ENCODE measurements at regions not wholly inside any gene's neighbourhood (a gene's known extent, or its start where the extent isn't known, plus 50 kb on each side); places are given as distances from the start of the nearest gene placed in this dataset.
"Not testable (repeated sequence)": the region's sequence is repeated elsewhere in the genome, so short reads cannot be mapped to it uniquely, and the experiment has no call there.

- H3K36me3 Mint-ChIP-seq; H3K4me3 Mint-ChIP-seq; H3K27me3 Mint-ChIP-seq; H3K27ac Mint-ChIP-seq; H3K9me3 Mint-ChIP-seq; H3K4me1 Mint-ChIP-seq; ATAC-seq (replicated peaks); DNase-seq: not testable (repeated sequence)
Measured at GRCh38 chr10:117777222-117777621, 234.7 kb downstream of the EMX2 start.

GRCh38 chr10:117778241-117778640, 235.7 kb downstream of the EMX2 start:
- H3K4me3 Mint-ChIP-seq = no peak overlapping the region
- H3K27me3 Mint-ChIP-seq = peaks cover 5 to 8% of the 10 kb centered on the region in 2 donors
- no peaks in the 10 kb centered on the region for H3K4me1 Mint-ChIP-seq
- ATAC-seq (replicated peaks) (no peak), DNase-seq (no peak)
- H3K27ac Mint-ChIP-seq = no peak overlapping the region
- no peaks in the 10 kb centered on the region for H3K36me3 Mint-ChIP-seq
- peaks cover 5 to 6% of the 10 kb centered on the region in 2 donors for H3K9me3 Mint-ChIP-seq

GRCh38 chr10:117780411-117780810, 237.9 kb downstream of the EMX2 start:
- H3K4me3 Mint-ChIP-seq = no peak overlapping the region
- ATAC-seq (replicated peaks) = no peak
- H3K27ac Mint-ChIP-seq = no peak overlapping the region
- no peaks in the 10 kb centered on the region for H3K36me3 Mint-ChIP-seq
- H3K27me3 Mint-ChIP-seq = peaks cover 3 to 5% of the 10 kb centered on the region in 2 donors
- no peaks in the 10 kb centered on the region for H3K4me1 Mint-ChIP-seq
- H3K9me3 Mint-ChIP-seq = peaks cover 5 to 6% of the 10 kb centered on the region in 2 donors
- DNase-seq = no peak

- Mint-ChIP-seq H3K4me1 (no peaks in the 10 kb centered on the region), H3K27me3 (peaks cover 3 to 5% of the 10 kb centered on the region in 2 donors), H3K27ac (no peak overlapping the region), H3K9me3 (peaks cover 5 to 6% of the 10 kb centered on the region in 2 donors), H3K4me3 (no peak overlapping the region), H3K36me3 (no peaks in the 10 kb centered on the region)
- no peak for DNase-seq
- ATAC-seq (replicated peaks) = no peak
Measured at GRCh38 chr10:117781216-117781831, 238.8 kb downstream of the EMX2 start.

- Mint-ChIP-seq H3K27ac (no peak overlapping the region), H3K9me3 (peaks cover 5 to 6% of the 10 kb centered on the region in 2 donors), H3K4me1 (no peaks in the 10 kb centered on the region), H3K36me3 (no peaks in the 10 kb centered on the region), H3K27me3 (peaks cover 3 to 5% of the 10 kb centered on the region in 2 donors), H3K4me3 (no peak overlapping the region)
- DNase-seq (no peak), ATAC-seq (replicated peaks) (no peak)
Measured at GRCh38 chr10:117782276-117782675, 239.7 kb downstream of the EMX2 start.

GRCh38 chr10:117783698-117784395, 241.3 kb downstream of the EMX2 start:
- peaks cover 3 to 4% of the 10 kb centered on the region in 2 donors for H3K27me3 Mint-ChIP-seq
- H3K4me1 Mint-ChIP-seq = no peaks in the 10 kb centered on the region
- no peak overlapping the region for H3K27ac Mint-ChIP-seq
- H3K4me3 Mint-ChIP-seq = no peak overlapping the region
- no peaks in the 10 kb centered on the region for H3K36me3 Mint-ChIP-seq
- DNase-seq (no peak), ATAC-seq (replicated peaks) (no peak)
- peaks cover 3 to 5% of the 10 kb centered on the region in 2 donors for H3K9me3 Mint-ChIP-seq

- Mint-ChIP-seq H3K4me1 (no peaks in the 10 kb centered on the region), H3K27ac (no peak overlapping the region), H3K27me3 (peaks cover 3 to 5% of the 10 kb centered on the region in 2 donors), H3K4me3 (no peak overlapping the region), H3K9me3 (peaks cover 3 to 5% of the 10 kb centered on the region in 2 donors), H3K36me3 (no peaks in the 10 kb centered on the region)
- DNase-seq (no peak), ATAC-seq (replicated peaks) (no peak)
Measured at GRCh38 chr10:117784776-117785175, 242.2 kb downstream of the EMX2 start.

GRCh38 chr10:117788911-117789310, 246.4 kb downstream of the EMX2 start:
- H3K36me3 Mint-ChIP-seq = no peaks in the 10 kb centered on the region
- H3K27me3 Mint-ChIP-seq = peaks cover 0 to 5% of the 10 kb centered on the region in 2 donors
- H3K27ac Mint-ChIP-seq = no peak overlapping the region
- no peaks in the 10 kb centered on the region for H3K9me3 Mint-ChIP-seq
- ATAC-seq (replicated peaks) (no peak), DNase-seq (no peak)
- H3K4me1 Mint-ChIP-seq = no peaks in the 10 kb centered on the region
- no peak overlapping the region for H3K4me3 Mint-ChIP-seq

- no peaks in the 10 kb centered on the region for H3K36me3 Mint-ChIP-seq
- H3K4me1 Mint-ChIP-seq = no peaks in the 10 kb centered on the region
- no peak for DNase-seq
- no peak for ATAC-seq (replicated peaks)
- H3K9me3 Mint-ChIP-seq = no peaks in the 10 kb centered on the region
- H3K27me3 Mint-ChIP-seq = peaks cover 0 to 5% of the 10 kb centered on the region in 2 donors
- H3K4me3 Mint-ChIP-seq = no peak overlapping the region
- no peak overlapping the region for H3K27ac Mint-ChIP-seq
Measured at GRCh38 chr10:117790179-117790578, 247.6 kb downstream of the EMX2 start.

GRCh38 chr10:117790621-117791020, 248.1 kb downstream of the EMX2 start:
- no peak for ATAC-seq (replicated peaks)
- no peaks in the 10 kb centered on the region for H3K4me1 Mint-ChIP-seq
- no peak overlapping the region for H3K27ac Mint-ChIP-seq
- H3K4me3 Mint-ChIP-seq = no peak overlapping the region
- DNase-seq = no peak
- no peaks in the 10 kb centered on the region for H3K36me3 Mint-ChIP-seq
- peaks cover 0 to 5% of the 10 kb centered on the region in 2 donors for H3K27me3 Mint-ChIP-seq
- H3K9me3 Mint-ChIP-seq = no peaks in the 10 kb centered on the region

- Mint-ChIP-seq H3K9me3 (no peaks in the 10 kb centered on the region), H3K27ac (no peak overlapping the region), H3K4me3 (no peak overlapping the region), H3K36me3 (no peaks in the 10 kb centered on the region), H3K27me3 (peaks cover 0 to 5% of the 10 kb centered on the region in 2 donors), H3K4me1 (no peaks in the 10 kb centered on the region)
- DNase-seq (no peak), ATAC-seq (replicated peaks) (no peak)
Measured at GRCh38 chr10:117792214-117792613, 249.7 kb downstream of the EMX2 start.

- DNase-seq (no peak), ATAC-seq (replicated peaks) (no peak)
- Mint-ChIP-seq H3K9me3 (no peaks in the 10 kb centered on the region), H3K4me1 (no peaks in the 10 kb centered on the region), H3K27ac (no peak overlapping the region), H3K36me3 (no peaks in the 10 kb centered on the region), H3K27me3 (no peaks in the 10 kb centered on the region), H3K4me3 (no peak overlapping the region)
Measured at GRCh38 chr10:117796130-117796745, 250.5 kb downstream of the RAB11FIP2 start.

- H3K36me3 Mint-ChIP-seq = no peaks in the 10 kb centered on the region
- no peaks in the 10 kb centered on the region for H3K27me3 Mint-ChIP-seq
- no peaks in the 10 kb centered on the region for H3K4me1 Mint-ChIP-seq
- no peak overlapping the region for H3K27ac Mint-ChIP-seq
- H3K4me3 Mint-ChIP-seq = no peak overlapping the region
- DNase-seq (no peak), ATAC-seq (replicated peaks) (no peak)
- no peaks in the 10 kb centered on the region for H3K9me3 Mint-ChIP-seq
Measured at GRCh38 chr10:117797296-117797695, 249.4 kb downstream of the RAB11FIP2 start.

- no peak for DNase-seq
- Mint-ChIP-seq H3K27me3 (peaks cover 0 to 4% of the 10 kb centered on the region in 2 donors), H3K4me3 (peak overlapping the region in 1 of 2 donors; percentile 11), H3K36me3 (no peaks in the 10 kb centered on the region), H3K4me1 (no peaks in the 10 kb centered on the region), H3K27ac (no peak overlapping the region), H3K9me3 (no peaks in the 10 kb centered on the region)
- no peak for ATAC-seq (replicated peaks)
Measured at GRCh38 chr10:117801691-117802090, 245.1 kb downstream of the RAB11FIP2 start.

GRCh38 chr10:117804470-117805011, 242.2 kb downstream of the RAB11FIP2 start:
- H3K9me3 Mint-ChIP-seq = peaks cover 2 to 3% of the 10 kb centered on the region in 2 donors
- H3K27ac Mint-ChIP-seq = no peak overlapping the region
- ATAC-seq (replicated peaks) (no peak), DNase-seq (no peak)
- H3K27me3 Mint-ChIP-seq = peaks cover 0 to 8% of the 10 kb centered on the region in 2 donors
- no peak overlapping the region for H3K4me3 Mint-ChIP-seq
- H3K36me3 Mint-ChIP-seq = no peaks in the 10 kb centered on the region
- no peaks in the 10 kb centered on the region for H3K4me1 Mint-ChIP-seq

All from stimulated activated naive B cell treated with anti-CD40 and anti-IgM and Interleukin-4, amounts not matched to agents 10 μg/mL and 1 μg/mL and 100 μg/mL, for 72 hours (primary cell).